H9 (cell line): ENCODE measurements at regions not wholly inside any gene's neighbourhood (a gene's known extent, or its start where the extent isn't known, plus 50 kb on each side); places are given as distances from the start of the nearest gene placed in this dataset.

Experiments used
- DNase-seq: peaks from one replicate; pipeline ENCODE4 v3.0.0-alpha.2; 2017
- H2AFZ ChIP-seq: one replicate; pipeline ENCODE4 v1.6.1; 2013; ENCODE audit warnings: mild to moderate bottlenecking, low read length, control low read depth, moderate library complexity
- H2AK5ac ChIP-seq: 2 replicates; pipeline ENCODE4 v1.6.1; 2013; ENCODE audit warnings: low read length, control low read depth, mixed read lengths; ENCODE audit not compliant: insufficient read length
- H2BK120ac ChIP-seq: one replicate; pipeline ENCODE4 v1.6.1; 2013; ENCODE audit warnings: low read depth, mild to moderate bottlenecking, low read length, control low read depth, inconsistent platforms; ENCODE audit not compliant: poor library complexity, severe bottlenecking
- H2BK12ac ChIP-seq: 2 replicates; pipeline ENCODE4 v1.6.1; 2013; ENCODE audit warnings: low read length, control low read depth, mixed read lengths, low read depth; ENCODE audit not compliant: insufficient read length
- H2BK15ac ChIP-seq: 2 replicates; pipeline ENCODE4 v1.6.1; 2013; ENCODE audit warnings: low read depth, low read length, control low read depth
- H2BK20ac ChIP-seq: one replicate; pipeline ENCODE4 v1.6.1; 2013; ENCODE audit warnings: low read depth, mild to moderate bottlenecking, low read length, control low read depth, inconsistent platforms; ENCODE audit not compliant: poor library complexity, severe bottlenecking
- H2BK5ac ChIP-seq: 2 replicates; pipeline ENCODE4 v1.6.1; 2013; ENCODE audit warnings: low read length, control low read depth, mixed read lengths; ENCODE audit not compliant: insufficient read length
- H3K14ac ChIP-seq: 2 replicates; pipeline ENCODE4 v1.6.1; 2013; ENCODE audit warnings: low read length, control low read depth; ENCODE audit not compliant: insufficient read depth
- H3K18ac ChIP-seq: 2 replicates; pipeline ENCODE4 v1.6.1; 2013; ENCODE audit warnings: low read depth, mild to moderate bottlenecking, mixed read lengths, low read length, control low read depth; ENCODE audit not compliant: insufficient read length
- H3K23ac ChIP-seq: 2 replicates; pipeline ENCODE4 v1.6.1; 2013; ENCODE audit warnings: low read length, control low read depth, mixed read lengths, low read depth; ENCODE audit not compliant: insufficient read length
- H3K23me2 ChIP-seq: 2 replicates; pipeline ENCODE4 v1.6.1; 2013; ENCODE audit warnings: low read depth, mild to moderate bottlenecking, mixed read lengths, low read length, control low read depth; ENCODE audit not compliant: insufficient read length, poor library complexity, severe bottlenecking
- H3K27ac ChIP-seq: 2 replicates; pipeline ENCODE4 v1.5.1; 2013; ENCODE audit warnings: low read length, control low read depth, mixed read lengths, low read depth; ENCODE audit not compliant: insufficient read length
- H3K27me3 ChIP-seq: 2 replicates; pipeline ENCODE4 v1.6.1; 2013; ENCODE audit warnings: low read length, control low read depth, inconsistent platforms; ENCODE audit not compliant: insufficient read depth
- H3K4ac ChIP-seq: 2 replicates; pipeline ENCODE4 v1.6.1; 2013; ENCODE audit warnings: low read depth, mild to moderate bottlenecking, control low read depth, inconsistent platforms, low read length, moderate library complexity
- H3K4me1 ChIP-seq: 2 replicates; pipeline ENCODE4 v1.6.1; 2013; ENCODE audit warnings: low read length, control low read depth, inconsistent platforms; ENCODE audit not compliant: insufficient read depth
- H3K4me2 ChIP-seq: 2 replicates; pipeline ENCODE4 v1.6.1; 2013; ENCODE audit warnings: low read length, control low read depth, mixed read lengths; ENCODE audit not compliant: insufficient read length, insufficient read depth
- H3K56ac ChIP-seq: 2 replicates; pipeline ENCODE4 v1.6.1; 2013; ENCODE audit warnings: low read depth, mild to moderate bottlenecking, mixed read lengths, low read length, control low read depth; ENCODE audit not compliant: insufficient read length
- H3K79me1 ChIP-seq: 2 replicates; pipeline ENCODE4 v1.6.1; 2013; ENCODE audit warnings: low read depth, mild to moderate bottlenecking, moderate library complexity, low read length, control low read depth, inconsistent platforms; ENCODE audit not compliant: insufficient read depth, poor library complexity, severe bottlenecking
- H3K79me2 ChIP-seq: 2 replicates; pipeline ENCODE4 v1.6.1; 2013; ENCODE audit warnings: low read length, control low read depth, inconsistent platforms; ENCODE audit not compliant: insufficient read depth
- H3K9ac ChIP-seq: 2 replicates; pipeline ENCODE4 v1.6.1; 2013; ENCODE audit warnings: low read length, control low read depth, mixed read lengths; ENCODE audit not compliant: insufficient read length; ENCODE audit errors: extremely low read depth
- H3K9me3 ChIP-seq: one replicate; pipeline ENCODE4 v1.6.1; 2013; ENCODE audit warnings: low read depth, low read length, inconsistent platforms; ENCODE audit not compliant: control insufficient read depth
- H3T11ph ChIP-seq: one replicate; pipeline ENCODE4 v1.6.1; 2013; ENCODE audit warnings: mild to moderate bottlenecking, low read length, control low read depth, inconsistent platforms
- H4K20me1 ChIP-seq: one replicate; pipeline ENCODE4 v1.6.1; 2013; ENCODE audit not compliant: control insufficient read depth, insufficient read length, insufficient read depth
- H4K5ac ChIP-seq: 2 replicates; pipeline ENCODE4 v1.6.1; 2013; ENCODE audit warnings: low read depth, mild to moderate bottlenecking, mixed read lengths, low read length, control low read depth; ENCODE audit not compliant: insufficient read length
- H4K8ac ChIP-seq: replicated peaks from 2 replicates; pipeline ENCODE4 v1.6.1; 2013; ENCODE audit warnings: low read length, control low read depth, mixed read lengths, low read depth; ENCODE audit not compliant: insufficient read length
- H4K91ac ChIP-seq: 2 replicates; pipeline ENCODE4 v1.6.1; 2013; ENCODE audit warnings: low read depth, mild to moderate bottlenecking, moderate library complexity, mixed read lengths, low read length, control low read depth; ENCODE audit not compliant: insufficient read length
- H3K27ac Mint-ChIP-seq, 3 experiments: 2 replicates in 2 of 3; 3 replicates in 1 of 3; pipeline ENCODE4 v1.8.0; 2020 to 2021; ENCODE audit warnings: mixed read lengths in 3 of 3, mild to moderate bottlenecking in 1 of 3, moderate library complexity in 1 of 3
- H3K27me3 Mint-ChIP-seq: 2 replicates; pipeline ENCODE4 v1.8.0; 2021; ENCODE audit warnings: low read depth, mild to moderate bottlenecking, moderate library complexity, mixed read lengths
- H3K36me3 Mint-ChIP-seq, 3 experiments: 2 replicates in 2 of 3; 3 replicates in 1 of 3; pipeline ENCODE4 v1.8.0; 2020 to 2021; ENCODE audit warnings: low read depth in 3 of 3, mixed read lengths in 3 of 3; ENCODE audit not compliant: insufficient read depth in 1 of 3
- H3K4me1 Mint-ChIP-seq, 2 experiments: 2 replicates each; pipeline ENCODE4 v1.8.0; 2020; ENCODE audit warnings: mixed read lengths in 2 of 2
- H3K4me3 Mint-ChIP-seq, 2 experiments: 2 replicates in 1 of 2; 3 replicates in 1 of 2; pipeline ENCODE4 v1.8.0; 2020 to 2021; ENCODE audit warnings: mild to moderate bottlenecking in 2 of 2, mixed read lengths in 2 of 2, moderate library complexity in 1 of 2
- H3K9me3 Mint-ChIP-seq, 2 experiments: 2 replicates in 1 of 2; 3 replicates in 1 of 2; pipeline ENCODE4 v1.8.0; 2020; ENCODE audit warnings: mild to moderate bottlenecking in 2 of 2, mixed read lengths in 2 of 2, moderate library complexity in 1 of 2
- CTCF ChIP-seq: fragments of 200-600 bp; sonication (generic); conservative IDR thresholded peaks from 3 replicates; pipeline ENCODE4 v1.8.0; 2021; ENCODE audit warnings: antibody characterized with exemption, mild to moderate bottlenecking
- WGBS: extraction: QIAGEN DNeasy Blood & Tissue Kit; methylation state at CpG from one replicate; pipeline ENCODE4 v1.1.7; 2013; ENCODE audit warnings: missing lambda C conversion rate, low lambda C conversion rate, mixed read lengths; ENCODE audit not compliant: insufficient read length; ENCODE audit errors: extremely low coverage; 5-methylcytosine and 5-hydroxymethylcytosine counted together

GRCh38 chr10:81564143-81564542, 310.9 kb upstream of the NRG3 start:
- no peak overlapping the region for H2BK5ac ChIP-seq
- Mint-ChIP-seq H3K9me3 (no peaks in the 10 kb centered on the region), H3K4me1 (no peaks in the 10 kb centered on the region), H3K27me3 (no peaks in the 10 kb centered on the region), H3K36me3 (no peaks in the 10 kb centered on the region), H3K4me3 (no peak overlapping the region), H3K27ac (no peak overlapping the region)
- H3K56ac ChIP-seq, result no peak overlapping the region
- H2AFZ ChIP-seq, result no peak overlapping the region
- H3K18ac ChIP-seq, result no peak overlapping the region
- no peak overlapping the region for H3K14ac ChIP-seq
- H3K27me3 ChIP-seq, result no peaks in the 10 kb centered on the region
- H2BK120ac ChIP-seq, result no peak overlapping the region
- no peak overlapping the region for H2BK12ac ChIP-seq
- H2AK5ac ChIP-seq, result no peak overlapping the region
- no peaks in the 10 kb centered on the region for H3K79me1 ChIP-seq
- no peak overlapping the region for H4K5ac ChIP-seq
- no peak overlapping the region for H3K9ac ChIP-seq
- no peak overlapping the region for H2BK15ac ChIP-seq
- H4K8ac ChIP-seq, result no peak overlapping the region
- no peaks in the 10 kb centered on the region for H3K23me2 ChIP-seq
- no peak for DNase-seq
- no peak overlapping the region for H3K4me2 ChIP-seq
- H3K9me3 ChIP-seq, result no peaks in the 10 kb centered on the region
- no peaks in the 10 kb centered on the region for H3K4me1 ChIP-seq
- WGBS, result no CpG with 5 or more reads among the region's 3 CpGs
- H3K27ac ChIP-seq, result no peak overlapping the region
- H3K4ac ChIP-seq, result no peak overlapping the region
- no peaks in the 10 kb centered on the region for H4K20me1 ChIP-seq
- H3K23ac ChIP-seq, result no peak overlapping the region
- no peak overlapping the region for H3T11ph ChIP-seq
- no peaks in the 10 kb centered on the region for H3K79me2 ChIP-seq
- H4K91ac ChIP-seq, result no peak overlapping the region
- TF ChIP-seq CTCF, result no peak
- no peak overlapping the region for H2BK20ac ChIP-seq
